Progenitor cell of endocrine pancreas (in vitro differentiated cells): ENCODE measurements at regions not wholly inside any gene's neighbourhood (a gene's known extent, or its start where the extent isn't known, plus 50 kb on each side); places are given as distances from the start of the nearest gene placed in this dataset.
"Not testable (repeated sequence)": the region's sequence is repeated elsewhere in the genome, so short reads cannot be mapped to it uniquely, and the experiment has no call there.

Source experiments
- DNase-seq: peaks from one replicate; pipeline ENCODE4 v3.0.0; 2021; ENCODE audit warnings: low spot score; ENCODE audit not compliant: unreplicated experiment
- H3K27ac Mint-ChIP-seq: 2 replicates; pipeline ENCODE4 v1.8.0; 2021; ENCODE audit warnings: mild to moderate bottlenecking, moderate library complexity, mixed read lengths
- H3K27me3 Mint-ChIP-seq: 2 replicates; pipeline ENCODE4 v1.8.0; 2021; ENCODE audit warnings: mixed read lengths
- H3K36me3 Mint-ChIP-seq: 2 replicates; pipeline ENCODE4 v1.8.0; 2022; ENCODE audit warnings: mixed read lengths; ENCODE audit not compliant: insufficient read depth
- H3K4me1 Mint-ChIP-seq: 2 replicates; pipeline ENCODE4 v1.8.0; 2021; ENCODE audit warnings: low read depth, mixed read lengths
- H3K4me3 Mint-ChIP-seq: 2 replicates; pipeline ENCODE4 v1.8.0; 2021; ENCODE audit warnings: low read depth, mild to moderate bottlenecking, moderate library complexity, mixed read lengths
- H3K9me3 Mint-ChIP-seq: 2 replicates; pipeline ENCODE4 v1.8.0; 2021; ENCODE audit warnings: low read depth, mixed read lengths
- CTCF ChIP-seq: fragments of 200-600 bp; sonication (generic); IDR thresholded peaks from one replicate; pipeline ENCODE4 v1.5.0; 2021; ENCODE audit warnings: antibody characterized with exemption, mild to moderate bottlenecking; ENCODE audit not compliant: unreplicated experiment

- DNase-seq, result no peak
- H3K9me3 Mint-ChIP-seq, result peaks cover 3% of the 10 kb centered on the region
- H3K4me3 Mint-ChIP-seq, result no peak overlapping the region
- H3K27ac Mint-ChIP-seq, result no peak overlapping the region
- H3K4me1 Mint-ChIP-seq, result peaks cover 2% of the 10 kb centered on the region
- no peaks in the 10 kb centered on the region for H3K27me3 Mint-ChIP-seq
- H3K36me3 Mint-ChIP-seq, result no peaks in the 10 kb centered on the region
- no peak for TF ChIP-seq CTCF
These were observed 132.9 kb upstream of the FAM3C start for GRCh38 chr7:121529003-121529402.

- not testable (repeated sequence) for H3K4me1 Mint-ChIP-seq, H3K4me3 Mint-ChIP-seq, DNase-seq, H3K27me3 Mint-ChIP-seq, H3K9me3 Mint-ChIP-seq, H3K27ac Mint-ChIP-seq, H3K36me3 Mint-ChIP-seq
These were observed 130.1 kb upstream of the FAM3C start for GRCh38 chr7:121526210-121526609.

- DNase-seq, result no peak
- Mint-ChIP-seq H3K4me3 (no peak overlapping the region), H3K27ac (no peak overlapping the region), H3K27me3 (no peaks in the 10 kb centered on the region), H3K4me1 (no peaks in the 10 kb centered on the region), H3K36me3 (no peaks in the 10 kb centered on the region), H3K9me3 (no peaks in the 10 kb centered on the region)
- no peak for TF ChIP-seq CTCF
These were observed 129.2 kb upstream of the FAM3C start for GRCh38 chr7:121525155-121525819.

GRCh38 chr7:121521711-121522400 is 125.7 kb upstream of the FAM3C start:
- Mint-ChIP-seq H3K4me1 (no peaks in the 10 kb centered on the region), H3K9me3 (no peaks in the 10 kb centered on the region), H3K4me3 (no peak overlapping the region), H3K36me3 (no peaks in the 10 kb centered on the region), H3K27me3 (no peaks in the 10 kb centered on the region), H3K27ac (no peak overlapping the region)
- no peak for TF ChIP-seq CTCF
- no peak for DNase-seq

GRCh38 chr7:121520911-121521310 is 124.8 kb upstream of the FAM3C start:
- Mint-ChIP-seq H3K36me3 (no peaks in the 10 kb centered on the region), H3K4me1 (no peaks in the 10 kb centered on the region), H3K9me3 (no peaks in the 10 kb centered on the region), H3K4me3 (no peak overlapping the region), H3K27ac (no peak overlapping the region), H3K27me3 (no peaks in the 10 kb centered on the region)
- no peak for TF ChIP-seq CTCF
- no peak for DNase-seq
